ENCODE measurements at regions not wholly inside any gene's neighbourhood (a gene's known extent, or its start where the extent isn't known, plus 50 kb on each side); places are given as distances from the start of the nearest gene placed in this dataset.

DNA sequence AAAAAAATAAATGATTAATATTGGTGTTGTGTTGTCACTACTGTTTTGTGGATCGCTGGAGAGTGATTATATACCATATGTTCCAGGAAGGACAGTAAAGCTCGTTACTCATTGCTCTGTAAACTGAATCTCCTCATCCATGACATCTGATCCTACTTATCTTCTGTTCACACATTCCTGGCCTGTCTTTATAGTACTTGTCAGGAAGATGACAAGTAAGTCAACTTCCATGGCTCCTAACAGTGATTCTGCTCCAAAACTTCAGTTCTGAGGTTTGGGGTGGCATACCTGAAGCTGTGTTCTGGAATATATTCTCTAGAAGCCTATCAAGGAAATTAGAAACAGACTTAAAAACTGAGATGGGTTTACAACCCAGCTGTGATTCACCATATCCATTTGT, 288.9 kb downstream of the ZBBX start:
- Histone ChIP-seq H3K9me1 (ENCODE audit: control insufficient read depth, extremely low read depth, insufficient read depth, low read length) (no peaks in the 10 kb centered on the region), H2AFZ (ENCODE audit: control insufficient read depth, low read length) (no peak overlapping the region), H3K27ac (ENCODE audit: control insufficient read depth, insufficient read depth, low read length) (no peak overlapping the region), H3K27me3 (ENCODE audit: control insufficient read depth, extremely low read depth, insufficient read depth, low read length) (no peaks in the 10 kb centered on the region), H3K9me3 (ENCODE audit: control insufficient read depth, low read depth, low read length) (no peaks in the 10 kb centered on the region), H3K36me3 (ENCODE audit: control insufficient read depth in 2 of 2, extremely low read depth in 1 of 2, insufficient read depth in 2 of 2, low read length in 2 of 2) (no peaks in the 10 kb centered on the region), H3K4me1 (ENCODE audit: control insufficient read depth, extremely low read depth, insufficient read depth, low read length) (no peaks in the 10 kb centered on the region), H3K4me2 (ENCODE audit: control insufficient read depth, extremely low read depth, insufficient read depth, low read depth, low read length) (no peak overlapping the region), H3K9ac (ENCODE audit: control insufficient read depth, extremely low read depth, insufficient read depth, low read length) (no peak overlapping the region), H3K4me3 (ENCODE audit: control insufficient read depth in 2 of 3, extremely low read depth in 1 of 3, insufficient read depth in 2 of 3, low read depth in 1 of 3, low read length in 3 of 3) (no peak overlapping the region), H3K79me2 (ENCODE audit: control insufficient read depth, insufficient read depth, low read length) (no peaks in the 10 kb centered on the region), H4K20me1 (ENCODE audit: control insufficient read depth, extremely low read depth, insufficient read depth, low read length) (no peaks in the 10 kb centered on the region)
- dilution Hi-C loops (cut with MboI; ENCODE audit: extremely low pct_ligation_motif_present, low sequenced_read_pairs) = no loop called here
- DNase-seq (ENCODE audit: low read depth, low spot score) (no peak), FAIRE-seq (no peak)
- no peak for TF ChIP-seq EZH2 (IDR thresholded peaks at IDR 0.05; ENCODE audit: low read length)
- TF ChIP-seq, protein P1, sequence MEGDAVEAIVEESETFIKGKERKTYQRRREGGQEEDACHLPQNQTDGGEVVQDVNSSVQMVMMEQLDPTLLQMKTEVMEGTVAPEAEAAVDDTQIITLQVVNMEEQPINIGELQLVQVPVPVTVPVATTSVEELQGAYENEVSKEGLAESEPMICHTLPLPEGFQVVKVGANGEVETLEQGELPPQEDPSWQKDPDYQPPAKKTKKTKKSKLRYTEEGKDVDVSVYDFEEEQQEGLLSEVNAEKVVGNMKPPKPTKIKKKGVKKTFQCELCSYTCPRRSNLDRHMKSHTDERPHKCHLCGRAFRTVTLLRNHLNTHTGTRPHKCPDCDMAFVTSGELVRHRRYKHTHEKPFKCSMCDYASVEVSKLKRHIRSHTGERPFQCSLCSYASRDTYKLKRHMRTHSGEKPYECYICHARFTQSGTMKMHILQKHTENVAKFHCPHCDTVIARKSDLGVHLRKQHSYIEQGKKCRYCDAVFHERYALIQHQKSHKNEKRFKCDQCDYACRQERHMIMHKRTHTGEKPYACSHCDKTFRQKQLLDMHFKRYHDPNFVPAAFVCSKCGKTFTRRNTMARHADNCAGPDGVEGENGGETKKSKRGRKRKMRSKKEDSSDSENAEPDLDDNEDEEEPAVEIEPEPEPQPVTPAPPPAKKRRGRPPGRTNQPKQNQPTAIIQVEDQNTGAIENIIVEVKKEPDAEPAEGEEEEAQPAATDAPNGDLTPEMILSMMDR (optimal IDR thresholded peaks at IDR 0.05 in 1 of 3, IDR thresholded peaks at IDR 0.05 in 1 of 3, conservative IDR thresholded peaks at IDR 0.05 in 1 of 3; ENCODE audit: extremely low read depth in 1 of 3, insufficient read depth in 2 of 3, low read length in 3 of 3) = no peak

DNA sequence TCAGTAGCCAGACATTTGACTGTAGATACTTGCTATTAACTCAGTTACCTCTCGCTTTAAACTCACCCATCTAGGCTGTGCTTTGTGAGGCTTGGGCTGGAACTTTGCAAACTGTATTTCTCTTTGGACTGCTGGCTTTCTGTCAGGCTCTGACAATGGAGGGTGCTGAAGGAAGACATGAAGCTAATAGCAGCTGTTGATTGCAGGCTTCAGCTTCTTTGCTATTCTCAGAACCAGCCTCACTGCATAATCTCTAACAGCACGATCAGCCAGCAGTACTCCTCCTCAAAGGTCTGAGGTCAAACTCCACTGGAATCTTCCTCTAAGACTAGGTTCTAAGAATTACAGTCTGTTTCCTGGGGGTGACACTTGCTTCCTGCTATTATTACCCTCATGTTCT, 295.6 kb downstream of the ZBBX start:
- Histone ChIP-seq H3K4me1 (ENCODE audit: control insufficient read depth, extremely low read depth, insufficient read depth, low read length) (no peaks in the 10 kb centered on the region), H3K79me2 (ENCODE audit: control insufficient read depth, insufficient read depth, low read length) (no peaks in the 10 kb centered on the region), H3K27me3 (ENCODE audit: control insufficient read depth, extremely low read depth, insufficient read depth, low read length) (no peaks in the 10 kb centered on the region), H4K20me1 (ENCODE audit: control insufficient read depth, extremely low read depth, insufficient read depth, low read length) (no peaks in the 10 kb centered on the region), H3K36me3 (ENCODE audit: control insufficient read depth in 2 of 2, extremely low read depth in 1 of 2, insufficient read depth in 2 of 2, low read length in 2 of 2) (no peaks in the 10 kb centered on the region), H3K9ac (ENCODE audit: control insufficient read depth, extremely low read depth, insufficient read depth, low read length) (no peak overlapping the region), H2AFZ (ENCODE audit: control insufficient read depth, low read length) (no peak overlapping the region), H3K9me3 (ENCODE audit: control insufficient read depth, low read depth, low read length) (no peaks in the 10 kb centered on the region), H3K9me1 (ENCODE audit: control insufficient read depth, extremely low read depth, insufficient read depth, low read length) (no peaks in the 10 kb centered on the region), H3K27ac (ENCODE audit: control insufficient read depth, insufficient read depth, low read length) (no peak overlapping the region), H3K4me3 (ENCODE audit: control insufficient read depth in 2 of 3, extremely low read depth in 1 of 3, insufficient read depth in 2 of 3, low read depth in 1 of 3, low read length in 3 of 3) (no peak overlapping the region), H3K4me2 (ENCODE audit: control insufficient read depth, extremely low read depth, insufficient read depth, low read depth, low read length) (no peak overlapping the region)
- no peak for FAIRE-seq
- no peak for DNase-seq (ENCODE audit: low read depth, low spot score)
- dilution Hi-C loops (cut with MboI; ENCODE audit: extremely low pct_ligation_motif_present, low sequenced_read_pairs) = no loop called here
- TF ChIP-seq, protein P1 (optimal IDR thresholded peaks at IDR 0.05 in 1 of 3, IDR thresholded peaks at IDR 0.05 in 1 of 3, conservative IDR thresholded peaks at IDR 0.05 in 1 of 3; ENCODE audit: extremely low read depth in 1 of 3, insufficient read depth in 2 of 3, low read length in 3 of 3) = no peak
- no peak for TF ChIP-seq EZH2 (IDR thresholded peaks at IDR 0.05; ENCODE audit: low read length)

All from keratinocyte (primary cell).